ENCODE measurements at regions not wholly inside any gene's neighbourhood (a gene's known extent, or its start where the extent isn't known, plus 50 kb on each side); places are given as distances from the start of the nearest gene placed in this dataset.

- Histone ChIP-seq H3K79me2 (ENCODE audit: insufficient read depth, low read length) (no peaks in the 10 kb centered on the region), H3K4me3 (ENCODE audit: insufficient read depth, low read length, poor library complexity, severe bottlenecking) (no peak overlapping the region), H3K9ac (ENCODE audit: low read length) (no peak overlapping the region), H3K4me2 (ENCODE audit: low read depth, low read length, poor library complexity, severe bottlenecking) (no peak overlapping the region), H2AFZ (ENCODE audit: low read depth, low read length, severe bottlenecking) (no peak overlapping the region), H3F3A (ENCODE audit: insufficient read depth) (no peaks in the 10 kb centered on the region), H3K36me3 (ENCODE audit: low read length) (no peaks in the 10 kb centered on the region), H3K27ac (ENCODE audit: low read depth, low read length) (no peak overlapping the region), H3K27me3 (ENCODE audit: low read length) (no peaks in the 10 kb centered on the region), H4K20me1 (ENCODE audit: low read depth, low read length) (no peaks in the 10 kb centered on the region), H3K9me3 (ENCODE audit: insufficient read depth, low read length) (no peaks in the 10 kb centered on the region), H3K9me2 (replicated peaks; ENCODE audit: insufficient read depth, low read length) (no peaks in the 10 kb centered on the region)
- TF ChIP-seq CTCF (IDR thresholded peaks at IDR 0.05; ENCODE audit: insufficient read depth, low read length, poor library complexity, severe bottlenecking) (no peak), EZH2phosphoT487 (conservative IDR thresholded peaks at IDR 0.05; ENCODE audit: low read length) (no peak)
These were observed 448.7 kb upstream of the FBXO33 start for GRCh38 chr14:39880965-39881364.

- Histone ChIP-seq H3K9me3 (ENCODE audit: insufficient read depth, low read length) (no peaks in the 10 kb centered on the region), H3K36me3 (ENCODE audit: low read length) (no peaks in the 10 kb centered on the region), H3K9ac (ENCODE audit: low read length) (no peak overlapping the region), H3K27me3 (ENCODE audit: low read length) (no peaks in the 10 kb centered on the region), H4K20me1 (ENCODE audit: low read depth, low read length) (no peaks in the 10 kb centered on the region), H3K27ac (ENCODE audit: low read depth, low read length) (no peak overlapping the region), H3F3A (ENCODE audit: insufficient read depth) (no peaks in the 10 kb centered on the region), H3K4me2 (ENCODE audit: low read depth, low read length, poor library complexity, severe bottlenecking) (no peak overlapping the region), H3K9me2 (replicated peaks; ENCODE audit: insufficient read depth, low read length) (no peaks in the 10 kb centered on the region), H3K4me3 (ENCODE audit: insufficient read depth, low read length, poor library complexity, severe bottlenecking) (no peak overlapping the region), H3K79me2 (ENCODE audit: insufficient read depth, low read length) (no peaks in the 10 kb centered on the region), H2AFZ (ENCODE audit: low read depth, low read length, severe bottlenecking) (no peak overlapping the region)
- TF ChIP-seq EZH2phosphoT487 (conservative IDR thresholded peaks at IDR 0.05; ENCODE audit: low read length) (no peak), CTCF (IDR thresholded peaks at IDR 0.05; ENCODE audit: insufficient read depth, low read length, poor library complexity, severe bottlenecking) (no peak)
These were observed 448.0 kb upstream of the FBXO33 start for GRCh38 chr14:39880106-39880695.

- Histone ChIP-seq H3K4me3 (ENCODE audit: insufficient read depth, low read length, poor library complexity, severe bottlenecking) (no peak overlapping the region), H3K9me2 (replicated peaks; ENCODE audit: insufficient read depth, low read length) (no peaks in the 10 kb centered on the region), H3K27ac (ENCODE audit: low read depth, low read length) (no peak overlapping the region), H3K9me3 (ENCODE audit: insufficient read depth, low read length) (no peaks in the 10 kb centered on the region), H3K4me2 (ENCODE audit: low read depth, low read length, poor library complexity, severe bottlenecking) (peak overlapping the region; percentile 5), H3K27me3 (ENCODE audit: low read length) (no peaks in the 10 kb centered on the region), H2AFZ (ENCODE audit: low read depth, low read length, severe bottlenecking) (peak overlapping the region; percentile 85), H4K20me1 (ENCODE audit: low read depth, low read length) (no peaks in the 10 kb centered on the region), H3K9ac (ENCODE audit: low read length) (no peak overlapping the region), H3K36me3 (ENCODE audit: low read length) (no peaks in the 10 kb centered on the region), H3K79me2 (ENCODE audit: insufficient read depth, low read length) (no peaks in the 10 kb centered on the region), H3F3A (ENCODE audit: insufficient read depth) (no peaks in the 10 kb centered on the region)
- TF ChIP-seq EZH2phosphoT487 (conservative IDR thresholded peaks at IDR 0.05; ENCODE audit: low read length) (no peak), CTCF (IDR thresholded peaks at IDR 0.05; ENCODE audit: insufficient read depth, low read length, poor library complexity, severe bottlenecking) (no peak)
These were observed 445.5 kb upstream of the FBXO33 start for GRCh38 chr14:39877577-39878190.
